Esophagus muscularis mucosa (tissue), 4 donors: ENCODE measurements at regions not wholly inside any gene's neighbourhood (a gene's known extent, or its start where the extent isn't known, plus 50 kb on each side); places are given as distances from the start of the nearest gene placed in this dataset.

Source experiments
- DNase-seq: peaks from one replicate; pipeline ENCODE4 v3.0.0-alpha.2; 2017; ENCODE audit errors: extremely low spot score
- H3K27ac ChIP-seq, 4 donors: fragments of 200-600 bp; sonication (generic); replicated peaks in 1 of 4; 1 replicate in 3 of 4; 2 replicates in 1 of 4; pipeline ENCODE4 v1.5.1; 2016 to 2019; ENCODE audit warnings: mild to moderate bottlenecking in 1 of 4
- H3K27me3 ChIP-seq, 4 donors: fragments of 200-600 bp; sonication (generic); one replicate each; pipeline versions ENCODE4 v1.5.1 to v1.6.0; 2016 to 2019
- H3K36me3 ChIP-seq, 4 donors: fragments of 200-600 bp; sonication (generic); one replicate each; pipeline ENCODE4 v1.5.1; 2016 to 2019
- H3K4me1 ChIP-seq, 4 donors: fragments of 200-600 bp; sonication (generic); one replicate each; pipeline ENCODE4 v1.5.1; 2016 to 2019
- H3K4me3 ChIP-seq, 4 donors: fragments of 200-600 bp; sonication (generic); 1 replicate in 2 of 4; 2 replicates in 2 of 4; pipeline ENCODE4 v1.5.1; 2016 to 2019; ENCODE audit warnings: mild to moderate bottlenecking in 4 of 4, moderate library complexity in 1 of 4
- H3K9me3 ChIP-seq, 4 donors: fragments of 200-600 bp; sonication (generic); 1 replicate in 3 of 4; 2 replicates in 1 of 4; pipeline ENCODE4 v1.5.1; 2016 to 2019
- EP300 ChIP-seq: sonication (generic); formaldehyde crosslinking; IDR thresholded peaks from one replicate; pipeline ENCODE4 v1.6.1; 2017; ENCODE audit warnings: antibody characterized with exemption
- POLR2A ChIP-seq: fragments of 450-650 bp; IDR thresholded peaks from one replicate; pipeline ENCODE4 v1.6.1; 2017; ENCODE audit warnings: antibody characterized with exemption, moderate library complexity, mild to moderate bottlenecking, low read depth
- POLR2AphosphoS5 ChIP-seq, 2 donors: sonication (generic); formaldehyde crosslinking; IDR thresholded peaks; one replicate each; pipeline ENCODE4 v1.6.1; 2017; ENCODE audit warnings: antibody characterized with exemption in 2 of 2
- WGBS: methylation state at CpG from one replicate; pipeline ENCODE4 v1.1.5; 2018; 5-methylcytosine and 5-hydroxymethylcytosine counted together
- intact Hi-C: fragments of 100-400 bp; cut with DNase I; formaldehyde crosslinking; loops from one replicate; pipeline ENCODE4 v1.15.1; 2023
- TF ChIP-seq, protein P1 (sequence below), 3 experiments: fragments of 200-600 bp in 2 of 3; fragments of 450-650 bp in 1 of 3; sonication (generic) in 2 of 3; IDR thresholded peaks; one replicate each; pipeline ENCODE4 v1.5.1; 2017 to 2019; ENCODE audit warnings: antibody characterized with exemption in 3 of 3, mild to moderate bottlenecking in 2 of 3, moderate library complexity in 1 of 3

DNA sequence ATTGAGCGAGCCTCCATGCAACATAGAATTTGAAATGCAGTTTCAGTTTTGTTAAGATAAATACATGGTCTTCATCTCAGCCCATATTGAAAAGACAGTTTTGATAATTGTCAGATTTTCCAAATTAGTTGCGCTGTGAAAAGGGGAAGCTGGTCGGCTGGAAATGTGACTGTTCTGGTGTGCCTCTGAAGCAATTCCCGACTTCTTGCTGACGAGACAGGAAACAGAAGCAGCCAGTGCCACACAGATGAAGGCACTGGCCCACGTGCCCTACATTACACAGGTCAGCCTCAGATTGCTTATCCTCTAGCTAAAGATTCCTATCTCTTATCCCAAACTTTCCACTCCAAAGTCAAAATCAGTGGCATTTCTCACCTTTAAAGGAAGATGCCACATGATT, 214.1 kb upstream of the TLE4 start:
- 71% methylated on average over 6 of the region's 6 CpGs for WGBS
- Histone ChIP-seq H3K4me1 (no peaks in the 10 kb centered on the region), H3K27ac (no peak overlapping the region), H3K36me3 (no peaks in the 10 kb centered on the region), H3K4me3 (no peak overlapping the region), H3K9me3 (no peaks in the 10 kb centered on the region), H3K27me3 (no peaks in the 10 kb centered on the region)
- intact Hi-C loops = no loop called here
- TF ChIP-seq EP300 = no peak
- TF ChIP-seq POLR2AphosphoS5 (IDR thresholded peaks at IDR 0.05) = no peak
- no peak for TF ChIP-seq POLR2A
- TF ChIP-seq, protein P1, sequence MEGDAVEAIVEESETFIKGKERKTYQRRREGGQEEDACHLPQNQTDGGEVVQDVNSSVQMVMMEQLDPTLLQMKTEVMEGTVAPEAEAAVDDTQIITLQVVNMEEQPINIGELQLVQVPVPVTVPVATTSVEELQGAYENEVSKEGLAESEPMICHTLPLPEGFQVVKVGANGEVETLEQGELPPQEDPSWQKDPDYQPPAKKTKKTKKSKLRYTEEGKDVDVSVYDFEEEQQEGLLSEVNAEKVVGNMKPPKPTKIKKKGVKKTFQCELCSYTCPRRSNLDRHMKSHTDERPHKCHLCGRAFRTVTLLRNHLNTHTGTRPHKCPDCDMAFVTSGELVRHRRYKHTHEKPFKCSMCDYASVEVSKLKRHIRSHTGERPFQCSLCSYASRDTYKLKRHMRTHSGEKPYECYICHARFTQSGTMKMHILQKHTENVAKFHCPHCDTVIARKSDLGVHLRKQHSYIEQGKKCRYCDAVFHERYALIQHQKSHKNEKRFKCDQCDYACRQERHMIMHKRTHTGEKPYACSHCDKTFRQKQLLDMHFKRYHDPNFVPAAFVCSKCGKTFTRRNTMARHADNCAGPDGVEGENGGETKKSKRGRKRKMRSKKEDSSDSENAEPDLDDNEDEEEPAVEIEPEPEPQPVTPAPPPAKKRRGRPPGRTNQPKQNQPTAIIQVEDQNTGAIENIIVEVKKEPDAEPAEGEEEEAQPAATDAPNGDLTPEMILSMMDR (IDR thresholded peaks at IDR 0.05) = no peak
- DNase-seq = no peak

- no peaks in the 10 kb centered on the region for H3K9me3 ChIP-seq
- 79% methylated on average over 5 of the region's 5 CpGs for WGBS
These were observed 211.1 kb upstream of the TLE4 start for GRCh38 chr9:79360387-79361347.

DNA sequence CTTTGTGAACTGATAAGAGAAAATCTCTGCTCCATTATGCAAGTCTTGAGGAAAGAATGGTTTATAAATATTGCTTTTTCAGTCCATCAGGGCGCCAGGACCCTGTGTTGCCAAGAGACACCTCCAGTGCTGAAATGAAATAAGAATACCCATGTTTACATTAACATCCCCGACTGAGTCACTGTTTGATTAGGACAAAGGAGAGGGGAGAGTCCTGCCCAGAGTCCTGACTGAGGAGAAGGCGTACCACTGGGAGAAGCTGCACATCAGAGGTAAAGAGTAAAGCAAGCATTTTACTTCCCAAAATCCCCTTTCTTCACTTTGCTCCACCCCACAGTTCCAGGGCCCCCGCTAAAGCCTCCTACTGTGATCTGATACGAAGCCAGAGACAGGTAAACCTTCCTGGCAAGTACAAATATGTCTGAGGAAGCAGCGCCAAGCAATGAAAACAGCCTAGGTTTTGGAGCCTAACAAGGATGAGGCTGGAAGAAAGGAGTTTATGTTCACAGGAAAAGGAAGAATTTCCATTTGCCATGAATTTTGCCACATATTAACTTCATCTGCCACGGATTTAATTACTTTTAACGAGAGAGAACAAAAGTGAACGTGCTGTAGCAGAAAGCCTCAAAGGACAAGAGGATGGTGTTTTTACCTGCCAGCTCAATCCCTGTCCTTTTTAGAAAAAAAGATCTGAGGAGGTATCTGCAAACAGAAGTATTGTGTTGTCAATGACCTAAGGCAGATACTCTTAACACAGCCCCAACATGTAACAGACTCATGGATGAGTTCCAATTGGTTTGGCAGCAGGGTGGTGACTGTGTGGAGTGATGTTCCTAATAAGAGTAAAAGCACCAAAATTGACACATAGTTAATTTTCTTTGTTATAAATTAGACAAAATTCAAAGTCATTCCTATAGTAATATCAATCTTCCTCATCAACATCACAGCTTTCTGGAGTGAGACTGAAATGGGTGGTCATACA, 209.4 kb upstream of the TLE4 start:
- no peaks in the 10 kb centered on the region for H3K36me3 ChIP-seq
- no peak overlapping the region for H3K27ac ChIP-seq
- no peaks in the 10 kb centered on the region for H3K4me1 ChIP-seq
- TF ChIP-seq POLR2A = no peak
- TF ChIP-seq POLR2AphosphoS5 (IDR thresholded peaks at IDR 0.05) = no peak
- TF ChIP-seq, protein P1 (IDR thresholded peaks at IDR 0.05) = no peak
- TF ChIP-seq EP300 = no peak
- no peak for DNase-seq
- no peak overlapping the region for H3K4me3 ChIP-seq
- 55% methylated on average over 9 of the region's 9 CpGs for WGBS
- H3K27me3 ChIP-seq = no peaks in the 10 kb centered on the region
- H3K9me3 ChIP-seq = no peaks in the 10 kb centered on the region
- intact Hi-C loops = no loop called here

More at GRCh38 chr9:79360387-79361347, 211.1 kb upstream of the TLE4 start:
- no peak for DNase-seq
- no peak overlapping the region for H3K27ac ChIP-seq
- intact Hi-C loops = no loop called here
- TF ChIP-seq, protein P1 (IDR thresholded peaks at IDR 0.05) = no peak
- TF ChIP-seq POLR2A = no peak
- no peak for TF ChIP-seq EP300
- TF ChIP-seq POLR2AphosphoS5 (IDR thresholded peaks at IDR 0.05) = no peak
- no peak overlapping the region for H3K4me3 ChIP-seq
- no peaks in the 10 kb centered on the region for H3K4me1 ChIP-seq
- H3K27me3 ChIP-seq = no peaks in the 10 kb centered on the region
- no peaks in the 10 kb centered on the region for H3K36me3 ChIP-seq

DNA sequence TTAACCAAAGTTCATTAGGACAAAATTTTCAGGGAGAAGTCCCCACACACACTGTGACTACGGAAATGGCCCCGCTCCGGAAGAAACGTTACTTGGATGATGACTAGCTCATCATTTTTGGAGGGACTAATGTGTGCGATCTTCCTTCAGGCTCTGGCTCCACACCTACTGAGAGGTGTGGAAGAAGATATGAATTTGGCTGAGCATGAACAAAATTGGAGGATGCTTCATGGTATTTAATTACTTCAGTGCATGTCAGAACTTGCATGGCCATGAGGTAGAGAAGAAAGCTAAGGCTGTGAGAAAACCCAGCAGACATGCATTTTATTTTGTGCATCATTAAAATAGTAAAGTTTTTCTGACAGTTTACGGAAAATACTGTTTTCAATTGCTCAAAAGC, 202.1 kb upstream of the TLE4 start:
- intact Hi-C loops = no loop called here
- TF ChIP-seq EP300 (no peak), POLR2AphosphoS5 (IDR thresholded peaks at IDR 0.05) (no peak), POLR2A (no peak)
- TF ChIP-seq, protein P1 (IDR thresholded peaks at IDR 0.05) = no peak
- 92% methylated on average over 6 of the region's 6 CpGs for WGBS
- no peak overlapping the region for H3K27ac ChIP-seq
- no peaks in the 10 kb centered on the region for H3K4me1 ChIP-seq
- no peaks in the 10 kb centered on the region for H3K27me3 ChIP-seq
- no peak for DNase-seq
- no peaks in the 10 kb centered on the region for H3K9me3 ChIP-seq
- no peak overlapping the region for H3K4me3 ChIP-seq
- no peaks in the 10 kb centered on the region for H3K36me3 ChIP-seq
